Esophagus (tissue), 2 donors: ENCODE measurements at regions not wholly inside any gene's neighbourhood (a gene's known extent, or its start where the extent isn't known, plus 50 kb on each side); places are given as distances from the start of the nearest gene placed in this dataset.
"Not testable (repeated sequence)": the region's sequence is repeated elsewhere in the genome, so short reads cannot be mapped to it uniquely, and the experiment has no call there.

Source experiments
- H3K27ac ChIP-seq, 2 donors: one replicate each; pipeline ENCODE4 v1.5.1; 2013; ENCODE audit warnings: low read depth in 2 of 2, mild to moderate bottlenecking in 2 of 2, inconsistent platforms in 1 of 2, low read length in 1 of 2, moderate library complexity in 1 of 2
- H3K27me3 ChIP-seq, 2 donors: one replicate each; pipeline ENCODE4 v1.6.1; 2013; ENCODE audit warnings: low read length in 2 of 2, control low read depth in 1 of 2, mild to moderate bottlenecking in 1 of 2; ENCODE audit not compliant: insufficient read depth in 2 of 2, control insufficient read depth in 1 of 2
- H3K36me3 ChIP-seq, 2 donors: one replicate each; pipeline ENCODE4 v1.6.1; 2013; ENCODE audit warnings: low read length in 1 of 2; ENCODE audit not compliant: control insufficient read depth in 2 of 2, insufficient read depth in 2 of 2
- H3K4me1 ChIP-seq, 2 donors: one replicate each; pipeline ENCODE4 v1.6.1; 2013; ENCODE audit warnings: low read length in 1 of 2; ENCODE audit not compliant: control insufficient read depth in 2 of 2, insufficient read depth in 2 of 2
- H3K4me3 ChIP-seq, 2 donors: one replicate each; pipeline ENCODE4 v1.5.1; 2013; ENCODE audit warnings: low read length in 2 of 2, mild to moderate bottlenecking in 2 of 2, low read depth in 1 of 2, moderate library complexity in 1 of 2
- H3K9me3 ChIP-seq, 2 donors: one replicate each; pipeline ENCODE4 v1.6.1; 2013; ENCODE audit warnings: mild to moderate bottlenecking in 2 of 2, low read depth in 1 of 2, low read length in 1 of 2, moderate library complexity in 1 of 2; ENCODE audit not compliant: control insufficient read depth in 2 of 2, insufficient read depth in 1 of 2
- WGBS, 2 donors: extraction: QIAGEN DNeasy Blood & Tissue Kit; methylation state at CpG; one replicate each; pipeline ENCODE4 v1.1.7; 2013; 5-methylcytosine and 5-hydroxymethylcytosine counted together
- donor health status: healthy with polysubstance abuse.
- donor health status: Bipolar disorder and iron deficiency.

GRCh38 chr17:53483704-53484103 lies 339.0 kb upstream of the KIF2B start:
- H3K36me3 ChIP-seq = no peaks in the 10 kb centered on the region
- H3K4me1 ChIP-seq = no peaks in the 10 kb centered on the region
- no peaks in the 10 kb centered on the region for H3K9me3 ChIP-seq
- WGBS, 2 donors = 41 to 58% methylated on average over 1 of the region's 1 CpG
- H3K27ac ChIP-seq = no peak overlapping the region
- no peaks in the 10 kb centered on the region for H3K27me3 ChIP-seq
- H3K4me3 ChIP-seq = no peak overlapping the region

GRCh38 chr17:53475002-53475401 lies 347.7 kb upstream of the KIF2B start:
- 75 to 80% methylated on average over 3 of the region's 3 CpGs for WGBS, 2 donors

GRCh38 chr17:53472586-53472985 lies 350.1 kb upstream of the KIF2B start:
- Histone ChIP-seq H3K4me1 (no peaks in the 10 kb centered on the region), H3K4me3 (no peak overlapping the region), H3K36me3 (no peaks in the 10 kb centered on the region), H3K27ac (no peak overlapping the region), H3K27me3 (no peaks in the 10 kb centered on the region), H3K9me3 (no peaks in the 10 kb centered on the region)
- 86 to 98% methylated on average over 1 of the region's 1 CpG for WGBS, 2 donors

More at GRCh38 chr17:53475002-53475401, 347.7 kb upstream of the KIF2B start:
- no peak overlapping the region for H3K4me3 ChIP-seq
- H3K9me3 ChIP-seq = no peaks in the 10 kb centered on the region
- no peaks in the 10 kb centered on the region for H3K27me3 ChIP-seq
- no peak overlapping the region for H3K27ac ChIP-seq
- H3K4me1 ChIP-seq = no peaks in the 10 kb centered on the region
- no peaks in the 10 kb centered on the region for H3K36me3 ChIP-seq

- Histone ChIP-seq H3K27ac (no peak overlapping the region), H3K27me3 (no peaks in the 10 kb centered on the region), H3K4me1 (no peaks in the 10 kb centered on the region), H3K9me3 (no peaks in the 10 kb centered on the region), H3K36me3 (no peaks in the 10 kb centered on the region), H3K4me3 (no peak overlapping the region)
- WGBS, 2 donors = 81 to 86% methylated on average over 7 of the region's 7 CpGs
Observed at GRCh38 chr17:53471514-53471913, 351.2 kb upstream of the KIF2B start.

- Histone ChIP-seq H3K36me3 (no peaks in the 10 kb centered on the region), H3K4me3 (no peak overlapping the region), H3K27me3 (no peaks in the 10 kb centered on the region), H3K27ac (no peak overlapping the region), H3K9me3 (no peaks in the 10 kb centered on the region), H3K4me1 (no peaks in the 10 kb centered on the region)
- 39 to 41% methylated on average over 1 of the region's 1 CpG for WGBS, 2 donors
Observed at GRCh38 chr17:53470626-53471025, 352.1 kb upstream of the KIF2B start.

GRCh38 chr17:53466733-53467132 lies 356.0 kb upstream of the KIF2B start:
- H3K4me1 ChIP-seq = no peaks in the 10 kb centered on the region
- no peak overlapping the region for H3K27ac ChIP-seq

GRCh38 chr17:53464396-53464795 lies 358.3 kb upstream of the KIF2B start:
- not testable (repeated sequence) for H3K9me3 ChIP-seq, H3K4me3 ChIP-seq, H3K36me3 ChIP-seq, H3K4me1 ChIP-seq, H3K27ac ChIP-seq, H3K27me3 ChIP-seq
- 91% methylated on average over 8 of the region's 8 CpGs for WGBS, 2 donors

More at GRCh38 chr17:53466733-53467132, 356.0 kb upstream of the KIF2B start:
- H3K4me3 ChIP-seq = no peak overlapping the region
- H3K9me3 ChIP-seq = no peaks in the 10 kb centered on the region
- H3K36me3 ChIP-seq = no peaks in the 10 kb centered on the region
- no peaks in the 10 kb centered on the region for H3K27me3 ChIP-seq

- Histone ChIP-seq H3K9me3 (no peaks in the 10 kb centered on the region), H3K4me3 (no peak overlapping the region), H3K27me3 (peaks cover 0 to 2% of the 10 kb centered on the region in 2 donors), H3K27ac (no peak overlapping the region), H3K4me1 (no peaks in the 10 kb centered on the region), H3K36me3 (no peaks in the 10 kb centered on the region)
- WGBS, 2 donors = 66 to 78% methylated on average over 2 of the region's 2 CpGs
Observed at GRCh38 chr17:53463363-53463762, 359.4 kb upstream of the KIF2B start.

GRCh38 chr17:53462393-53462811 lies 360.3 kb upstream of the KIF2B start:
- H3K4me1 ChIP-seq = no peaks in the 10 kb centered on the region
- WGBS, 2 donors = 29 to 45% methylated on average over 1 of the region's 1 CpG

GRCh38 chr17:53455943-53456342 lies 366.8 kb upstream of the KIF2B start:
- H3K9me3 ChIP-seq, H3K27me3 ChIP-seq, H3K4me1 ChIP-seq, H3K27ac ChIP-seq, H3K36me3 ChIP-seq, H3K4me3 ChIP-seq: not testable (repeated sequence)
- 58 to 83% methylated on average over 2 of the region's 3 CpGs for WGBS, 2 donors

More at GRCh38 chr17:53462393-53462811, 360.3 kb upstream of the KIF2B start:
- Histone ChIP-seq H3K27me3 (peaks cover 0 to 2% of the 10 kb centered on the region in 2 donors), H3K27ac (no peak overlapping the region), H3K36me3 (no peaks in the 10 kb centered on the region), H3K9me3 (peaks cover 0 to 3% of the 10 kb centered on the region in 2 donors), H3K4me3 (no peak overlapping the region)
